ENCODE measurements at regions not wholly inside any gene's neighbourhood (a gene's known extent, or its start where the extent isn't known, plus 50 kb on each side); places are given as distances from the start of the nearest gene placed in this dataset.
"Not testable (repeated sequence)": the region's sequence is repeated elsewhere in the genome, so short reads cannot be mapped to it uniquely, and the experiment has no call there.

DNA sequence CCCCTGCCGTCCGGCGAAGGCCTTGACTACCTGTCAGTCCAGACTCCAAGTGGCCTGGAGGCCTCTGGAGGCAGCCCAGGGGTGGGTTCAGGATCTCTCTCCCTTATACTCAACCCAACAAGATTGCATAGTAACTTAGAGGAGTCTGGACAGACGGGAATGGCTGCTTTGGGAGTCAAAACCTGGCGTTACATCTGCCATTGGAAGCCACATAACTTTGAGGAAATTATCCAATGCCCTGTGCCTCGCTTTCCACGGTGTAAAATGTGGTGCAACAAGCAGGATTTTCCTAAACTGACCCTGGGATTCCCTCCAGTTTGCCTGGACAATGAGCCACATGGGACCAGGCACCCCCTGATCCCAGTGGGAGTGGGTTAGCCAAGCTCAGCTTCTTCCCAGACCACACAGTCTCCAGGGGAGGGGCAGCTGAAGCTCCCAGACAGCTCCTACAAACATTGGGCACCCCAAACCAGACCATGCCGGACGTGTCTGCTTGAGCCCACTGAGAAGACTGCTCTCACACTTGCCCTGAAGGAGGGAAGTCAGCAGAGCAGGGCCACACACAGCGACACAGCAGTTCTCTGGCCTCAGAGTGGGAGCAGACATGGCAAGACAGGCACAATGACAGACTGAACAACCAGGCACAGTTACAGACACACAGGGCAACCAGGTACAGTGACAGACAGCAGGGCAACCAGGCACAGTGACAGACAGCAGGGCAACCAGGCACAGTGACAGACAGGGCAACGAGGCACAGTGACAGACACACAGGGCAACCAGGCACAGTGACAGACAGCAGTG, 65.6 kb upstream of the RAB6C start:
- DNase-seq (ENCODE audit: low read depth) = no peak
- H3K4me3 ChIP-seq (ENCODE audit: low read depth, low read length) = no peak overlapping the region
- TF ChIP-seq, protein P1, sequence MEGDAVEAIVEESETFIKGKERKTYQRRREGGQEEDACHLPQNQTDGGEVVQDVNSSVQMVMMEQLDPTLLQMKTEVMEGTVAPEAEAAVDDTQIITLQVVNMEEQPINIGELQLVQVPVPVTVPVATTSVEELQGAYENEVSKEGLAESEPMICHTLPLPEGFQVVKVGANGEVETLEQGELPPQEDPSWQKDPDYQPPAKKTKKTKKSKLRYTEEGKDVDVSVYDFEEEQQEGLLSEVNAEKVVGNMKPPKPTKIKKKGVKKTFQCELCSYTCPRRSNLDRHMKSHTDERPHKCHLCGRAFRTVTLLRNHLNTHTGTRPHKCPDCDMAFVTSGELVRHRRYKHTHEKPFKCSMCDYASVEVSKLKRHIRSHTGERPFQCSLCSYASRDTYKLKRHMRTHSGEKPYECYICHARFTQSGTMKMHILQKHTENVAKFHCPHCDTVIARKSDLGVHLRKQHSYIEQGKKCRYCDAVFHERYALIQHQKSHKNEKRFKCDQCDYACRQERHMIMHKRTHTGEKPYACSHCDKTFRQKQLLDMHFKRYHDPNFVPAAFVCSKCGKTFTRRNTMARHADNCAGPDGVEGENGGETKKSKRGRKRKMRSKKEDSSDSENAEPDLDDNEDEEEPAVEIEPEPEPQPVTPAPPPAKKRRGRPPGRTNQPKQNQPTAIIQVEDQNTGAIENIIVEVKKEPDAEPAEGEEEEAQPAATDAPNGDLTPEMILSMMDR (IDR thresholded peaks at IDR 0.05; ENCODE audit: control insufficient read depth, extremely low read depth, insufficient read depth) = no peak

DNA sequence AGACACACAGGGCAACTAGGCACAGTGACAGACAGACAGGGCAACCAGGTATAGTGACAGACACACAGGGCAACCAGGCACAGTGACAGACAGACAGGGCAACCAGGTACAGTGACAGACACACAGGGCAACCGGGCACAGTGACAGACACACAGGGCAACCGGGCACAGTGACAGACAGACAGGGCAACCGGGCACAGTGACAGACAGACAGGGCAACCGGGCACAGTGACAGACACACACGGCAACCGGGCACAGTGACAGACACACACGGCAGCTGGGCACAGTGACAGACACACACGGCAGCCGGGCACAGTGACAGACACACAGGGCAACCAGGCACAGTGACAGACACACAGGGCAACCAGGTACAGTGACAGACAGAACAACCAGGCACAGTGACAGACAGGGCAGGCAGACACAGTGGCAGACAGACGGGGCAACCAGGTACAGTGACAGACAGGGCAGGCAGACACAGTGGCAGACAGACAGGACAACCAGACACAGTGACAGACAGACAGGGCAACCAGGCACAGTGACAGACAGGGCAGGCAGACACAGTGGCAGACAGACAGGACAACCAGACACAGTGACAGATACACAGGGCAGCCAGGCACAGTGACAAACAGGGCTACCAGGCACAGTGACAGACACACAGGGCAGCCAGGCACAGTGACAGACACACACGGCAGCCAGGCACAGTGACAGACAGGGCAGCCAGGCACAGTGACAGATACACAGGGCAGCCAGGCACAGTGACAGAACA, 64.7 kb upstream of the RAB6C start:
- DNase-seq (ENCODE audit: low read depth) = peak; percentile 3
- TF ChIP-seq, protein P1 (IDR thresholded peaks at IDR 0.05; ENCODE audit: control insufficient read depth, extremely low read depth, insufficient read depth) = no peak
- H3K4me3 ChIP-seq (ENCODE audit: low read depth, low read length) = no peak overlapping the region

- no peak for DNase-seq (ENCODE audit: low read depth)
- TF ChIP-seq, protein P1 (IDR thresholded peaks at IDR 0.05; ENCODE audit: control insufficient read depth, extremely low read depth, insufficient read depth) = no peak
- no peak overlapping the region for H3K4me3 ChIP-seq (ENCODE audit: low read depth, low read length)
These were observed 64.1 kb upstream of the RAB6C start for GRCh38 chr2:129915303-129915840.

GRCh38 chr2:129918604-129919003, 60.9 kb upstream of the RAB6C start:
- TF ChIP-seq, protein P1 (IDR thresholded peaks at IDR 0.05; ENCODE audit: control insufficient read depth, extremely low read depth, insufficient read depth) = no peak
- H3K4me3 ChIP-seq (ENCODE audit: low read depth, low read length) = no peak overlapping the region
- DNase-seq (ENCODE audit: low read depth) = no peak

GRCh38 chr2:129922571-129923264, 56.7 kb upstream of the RAB6C start:
- no peak for DNase-seq (ENCODE audit: low read depth)
- H3K4me3 ChIP-seq (ENCODE audit: low read depth, low read length) = no peak overlapping the region
- TF ChIP-seq, protein P1 (IDR thresholded peaks at IDR 0.05; ENCODE audit: control insufficient read depth, extremely low read depth, insufficient read depth) = no peak

GRCh38 chr2:129923265-129924091, 56.0 kb upstream of the RAB6C start:
- DNase-seq (ENCODE audit: low read depth) = peak; percentile 40
- TF ChIP-seq, protein P1 (IDR thresholded peaks at IDR 0.05; ENCODE audit: control insufficient read depth, extremely low read depth, insufficient read depth) = peak; percentile 49

DNA sequence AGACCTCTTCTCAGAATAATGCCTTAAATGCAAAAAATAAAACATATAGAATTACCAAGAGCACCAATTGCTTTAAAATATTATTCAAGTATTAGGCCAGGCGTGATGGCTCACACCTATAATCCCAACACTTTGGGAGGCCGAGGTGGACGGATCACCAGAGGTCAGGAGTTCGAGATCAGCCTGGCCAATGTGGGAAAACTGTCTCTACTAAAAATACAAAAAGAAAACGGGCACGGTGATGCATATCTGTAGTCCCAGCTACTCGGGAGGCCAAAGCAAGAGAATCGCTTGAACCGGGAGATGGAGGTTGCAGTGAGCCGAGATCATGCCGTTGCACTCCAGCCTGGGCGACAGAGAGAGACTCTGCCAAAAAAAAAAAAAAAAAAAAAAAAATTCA, 55.4 kb upstream of the RAB6C start:
- DNase-seq (ENCODE audit: low read depth); H3K4me3 ChIP-seq (ENCODE audit: low read depth, low read length): not testable (repeated sequence)

More at GRCh38 chr2:129923265-129924091, 56.0 kb upstream of the RAB6C start:
- H3K4me3 ChIP-seq (ENCODE audit: low read depth, low read length) = peak overlapping the region; percentile 45

All from LNCaP clone FGC (cell line).